OCI-LY3 (cell line): ENCODE measurements at regions not wholly inside any gene's neighbourhood (a gene's known extent, or its start where the extent isn't known, plus 50 kb on each side); places are given as distances from the start of the nearest gene placed in this dataset.

Source experiments
- EZH2phosphoT487 ChIP-seq: fragments of 200-600 bp; shearing (Covaris generic); IDR thresholded peaks from 2 replicates; pipeline ENCODE4 v1.6.1; 2018; ENCODE audit warnings: antibody characterized with exemption, mixed run types, low read depth
- TF ChIP-seq, protein P1 (sequence below): fragments of 200-600, 300-600 bp; sonication (generic); IDR thresholded peaks from 2 replicates; pipeline ENCODE4 v1.5.1; 2014; ENCODE audit warnings: antibody characterized with exemption, low read length, low read depth

DNA sequence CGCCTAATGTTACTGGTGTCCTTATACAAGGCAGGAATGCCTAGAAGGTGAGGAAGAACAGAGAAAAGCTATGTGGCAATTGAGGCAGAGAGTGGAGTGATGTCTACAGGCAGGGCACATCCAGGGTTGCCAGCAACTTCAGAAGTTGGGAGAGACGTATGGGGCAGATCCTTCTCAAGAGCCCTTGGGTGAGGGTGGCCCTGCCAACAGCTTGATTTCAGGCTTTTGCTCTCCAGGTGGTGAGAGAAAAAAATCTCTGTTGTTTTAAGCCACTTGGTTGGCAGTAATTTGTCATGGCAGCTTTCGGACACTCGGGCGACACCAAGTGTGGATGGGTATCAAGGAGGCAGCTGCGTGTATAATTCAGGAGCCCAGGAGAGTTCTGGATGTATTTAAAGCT is 217.4 kb upstream of the SMIM21 start:
- TF ChIP-seq, protein P1, sequence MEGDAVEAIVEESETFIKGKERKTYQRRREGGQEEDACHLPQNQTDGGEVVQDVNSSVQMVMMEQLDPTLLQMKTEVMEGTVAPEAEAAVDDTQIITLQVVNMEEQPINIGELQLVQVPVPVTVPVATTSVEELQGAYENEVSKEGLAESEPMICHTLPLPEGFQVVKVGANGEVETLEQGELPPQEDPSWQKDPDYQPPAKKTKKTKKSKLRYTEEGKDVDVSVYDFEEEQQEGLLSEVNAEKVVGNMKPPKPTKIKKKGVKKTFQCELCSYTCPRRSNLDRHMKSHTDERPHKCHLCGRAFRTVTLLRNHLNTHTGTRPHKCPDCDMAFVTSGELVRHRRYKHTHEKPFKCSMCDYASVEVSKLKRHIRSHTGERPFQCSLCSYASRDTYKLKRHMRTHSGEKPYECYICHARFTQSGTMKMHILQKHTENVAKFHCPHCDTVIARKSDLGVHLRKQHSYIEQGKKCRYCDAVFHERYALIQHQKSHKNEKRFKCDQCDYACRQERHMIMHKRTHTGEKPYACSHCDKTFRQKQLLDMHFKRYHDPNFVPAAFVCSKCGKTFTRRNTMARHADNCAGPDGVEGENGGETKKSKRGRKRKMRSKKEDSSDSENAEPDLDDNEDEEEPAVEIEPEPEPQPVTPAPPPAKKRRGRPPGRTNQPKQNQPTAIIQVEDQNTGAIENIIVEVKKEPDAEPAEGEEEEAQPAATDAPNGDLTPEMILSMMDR = no peak
- no peak for TF ChIP-seq EZH2phosphoT487
